H9 (cell line): ENCODE measurements at regions not wholly inside any gene's neighbourhood (a gene's known extent, or its start where the extent isn't known, plus 50 kb on each side); places are given as distances from the start of the nearest gene placed in this dataset.

ENCODE experiments used
- DNase-seq: peaks from one replicate; pipeline ENCODE4 v3.0.0-alpha.2; 2017
- H2AFZ ChIP-seq: one replicate; pipeline ENCODE4 v1.6.1; 2013; ENCODE audit warnings: mild to moderate bottlenecking, low read length, control low read depth, moderate library complexity
- H2AK5ac ChIP-seq: 2 replicates; pipeline ENCODE4 v1.6.1; 2013; ENCODE audit warnings: low read length, control low read depth, mixed read lengths; ENCODE audit not compliant: insufficient read length
- H2BK120ac ChIP-seq: one replicate; pipeline ENCODE4 v1.6.1; 2013; ENCODE audit warnings: low read depth, mild to moderate bottlenecking, low read length, control low read depth, inconsistent platforms; ENCODE audit not compliant: poor library complexity, severe bottlenecking
- H2BK12ac ChIP-seq: 2 replicates; pipeline ENCODE4 v1.6.1; 2013; ENCODE audit warnings: low read length, control low read depth, mixed read lengths, low read depth; ENCODE audit not compliant: insufficient read length
- H2BK15ac ChIP-seq: 2 replicates; pipeline ENCODE4 v1.6.1; 2013; ENCODE audit warnings: low read depth, low read length, control low read depth
- H2BK20ac ChIP-seq: one replicate; pipeline ENCODE4 v1.6.1; 2013; ENCODE audit warnings: low read depth, mild to moderate bottlenecking, low read length, control low read depth, inconsistent platforms; ENCODE audit not compliant: poor library complexity, severe bottlenecking
- H2BK5ac ChIP-seq: 2 replicates; pipeline ENCODE4 v1.6.1; 2013; ENCODE audit warnings: low read length, control low read depth, mixed read lengths; ENCODE audit not compliant: insufficient read length
- H3K14ac ChIP-seq: 2 replicates; pipeline ENCODE4 v1.6.1; 2013; ENCODE audit warnings: low read length, control low read depth; ENCODE audit not compliant: insufficient read depth
- H3K18ac ChIP-seq: 2 replicates; pipeline ENCODE4 v1.6.1; 2013; ENCODE audit warnings: low read depth, mild to moderate bottlenecking, mixed read lengths, low read length, control low read depth; ENCODE audit not compliant: insufficient read length
- H3K23ac ChIP-seq: 2 replicates; pipeline ENCODE4 v1.6.1; 2013; ENCODE audit warnings: low read length, control low read depth, mixed read lengths, low read depth; ENCODE audit not compliant: insufficient read length
- H3K23me2 ChIP-seq: 2 replicates; pipeline ENCODE4 v1.6.1; 2013; ENCODE audit warnings: low read depth, mild to moderate bottlenecking, mixed read lengths, low read length, control low read depth; ENCODE audit not compliant: insufficient read length, poor library complexity, severe bottlenecking
- H3K27ac ChIP-seq: 2 replicates; pipeline ENCODE4 v1.5.1; 2013; ENCODE audit warnings: low read length, control low read depth, mixed read lengths, low read depth; ENCODE audit not compliant: insufficient read length
- H3K27me3 ChIP-seq: 2 replicates; pipeline ENCODE4 v1.6.1; 2013; ENCODE audit warnings: low read length, control low read depth, inconsistent platforms; ENCODE audit not compliant: insufficient read depth
- H3K4ac ChIP-seq: 2 replicates; pipeline ENCODE4 v1.6.1; 2013; ENCODE audit warnings: low read depth, mild to moderate bottlenecking, control low read depth, inconsistent platforms, low read length, moderate library complexity
- H3K4me1 ChIP-seq: 2 replicates; pipeline ENCODE4 v1.6.1; 2013; ENCODE audit warnings: low read length, control low read depth, inconsistent platforms; ENCODE audit not compliant: insufficient read depth
- H3K4me2 ChIP-seq: 2 replicates; pipeline ENCODE4 v1.6.1; 2013; ENCODE audit warnings: low read length, control low read depth, mixed read lengths; ENCODE audit not compliant: insufficient read length, insufficient read depth
- H3K56ac ChIP-seq: 2 replicates; pipeline ENCODE4 v1.6.1; 2013; ENCODE audit warnings: low read depth, mild to moderate bottlenecking, mixed read lengths, low read length, control low read depth; ENCODE audit not compliant: insufficient read length
- H3K79me1 ChIP-seq: 2 replicates; pipeline ENCODE4 v1.6.1; 2013; ENCODE audit warnings: low read depth, mild to moderate bottlenecking, moderate library complexity, low read length, control low read depth, inconsistent platforms; ENCODE audit not compliant: insufficient read depth, poor library complexity, severe bottlenecking
- H3K79me2 ChIP-seq: 2 replicates; pipeline ENCODE4 v1.6.1; 2013; ENCODE audit warnings: low read length, control low read depth, inconsistent platforms; ENCODE audit not compliant: insufficient read depth
- H3K9ac ChIP-seq: 2 replicates; pipeline ENCODE4 v1.6.1; 2013; ENCODE audit warnings: low read length, control low read depth, mixed read lengths; ENCODE audit not compliant: insufficient read length; ENCODE audit errors: extremely low read depth
- H3K9me3 ChIP-seq: one replicate; pipeline ENCODE4 v1.6.1; 2013; ENCODE audit warnings: low read depth, low read length, inconsistent platforms; ENCODE audit not compliant: control insufficient read depth
- H3T11ph ChIP-seq: one replicate; pipeline ENCODE4 v1.6.1; 2013; ENCODE audit warnings: mild to moderate bottlenecking, low read length, control low read depth, inconsistent platforms
- H4K20me1 ChIP-seq: one replicate; pipeline ENCODE4 v1.6.1; 2013; ENCODE audit not compliant: control insufficient read depth, insufficient read length, insufficient read depth
- H4K5ac ChIP-seq: 2 replicates; pipeline ENCODE4 v1.6.1; 2013; ENCODE audit warnings: low read depth, mild to moderate bottlenecking, mixed read lengths, low read length, control low read depth; ENCODE audit not compliant: insufficient read length
- H4K8ac ChIP-seq: replicated peaks from 2 replicates; pipeline ENCODE4 v1.6.1; 2013; ENCODE audit warnings: low read length, control low read depth, mixed read lengths, low read depth; ENCODE audit not compliant: insufficient read length
- H4K91ac ChIP-seq: 2 replicates; pipeline ENCODE4 v1.6.1; 2013; ENCODE audit warnings: low read depth, mild to moderate bottlenecking, moderate library complexity, mixed read lengths, low read length, control low read depth; ENCODE audit not compliant: insufficient read length
- H3K27ac Mint-ChIP-seq, 3 experiments: 2 replicates in 2 of 3; 3 replicates in 1 of 3; pipeline ENCODE4 v1.8.0; 2020 to 2021; ENCODE audit warnings: mixed read lengths in 3 of 3, mild to moderate bottlenecking in 1 of 3, moderate library complexity in 1 of 3
- H3K27me3 Mint-ChIP-seq: 2 replicates; pipeline ENCODE4 v1.8.0; 2021; ENCODE audit warnings: low read depth, mild to moderate bottlenecking, moderate library complexity, mixed read lengths
- H3K36me3 Mint-ChIP-seq, 3 experiments: 2 replicates in 2 of 3; 3 replicates in 1 of 3; pipeline ENCODE4 v1.8.0; 2020 to 2021; ENCODE audit warnings: low read depth in 3 of 3, mixed read lengths in 3 of 3; ENCODE audit not compliant: insufficient read depth in 1 of 3
- H3K4me1 Mint-ChIP-seq, 2 experiments: 2 replicates each; pipeline ENCODE4 v1.8.0; 2020; ENCODE audit warnings: mixed read lengths in 2 of 2
- H3K4me3 Mint-ChIP-seq, 2 experiments: 2 replicates in 1 of 2; 3 replicates in 1 of 2; pipeline ENCODE4 v1.8.0; 2020 to 2021; ENCODE audit warnings: mild to moderate bottlenecking in 2 of 2, mixed read lengths in 2 of 2, moderate library complexity in 1 of 2
- H3K9me3 Mint-ChIP-seq, 2 experiments: 2 replicates in 1 of 2; 3 replicates in 1 of 2; pipeline ENCODE4 v1.8.0; 2020; ENCODE audit warnings: mild to moderate bottlenecking in 2 of 2, mixed read lengths in 2 of 2, moderate library complexity in 1 of 2
- WGBS: extraction: QIAGEN DNeasy Blood & Tissue Kit; methylation state at CpG from one replicate; pipeline ENCODE4 v1.1.7; 2013; ENCODE audit warnings: missing lambda C conversion rate, low lambda C conversion rate, mixed read lengths; ENCODE audit not compliant: insufficient read length; ENCODE audit errors: extremely low coverage; 5-methylcytosine and 5-hydroxymethylcytosine counted together
- TF ChIP-seq, protein P1 (sequence below): fragments of 200-600 bp; sonication (generic); conservative IDR thresholded peaks from 3 replicates; pipeline ENCODE4 v1.8.0; 2021; ENCODE audit warnings: antibody characterized with exemption, mild to moderate bottlenecking

GRCh38 chr2:83531206-83531826 lies 927.8 kb downstream of the SUCLG1 start:
- no peak overlapping the region for H3K23ac ChIP-seq
- WGBS: no CpG with 5 or more reads among the region's 5 CpGs
- no peak overlapping the region for H4K5ac ChIP-seq
- no peaks in the 10 kb centered on the region for H4K20me1 ChIP-seq
- no peak overlapping the region for H3K14ac ChIP-seq
- H3T11ph ChIP-seq: no peak overlapping the region
- no peaks in the 10 kb centered on the region; a peak in 1 of 7 replicates for H3K36me3 Mint-ChIP-seq
- no peaks in the 10 kb centered on the region for H3K23me2 ChIP-seq
- no peaks in the 10 kb centered on the region for H3K9me3 ChIP-seq
- H3K27ac Mint-ChIP-seq: no peak overlapping the region
- no peak overlapping the region for H2BK20ac ChIP-seq
- H2BK15ac ChIP-seq: no peak overlapping the region
- H3K4me1 ChIP-seq: no peaks in the 10 kb centered on the region; the same call in 1 of the 2 replicates
- H2BK12ac ChIP-seq: no peak overlapping the region
- peaks cover 2 to 17% of the 10 kb centered on the region in 2 experiments for H3K4me1 Mint-ChIP-seq
- H2AK5ac ChIP-seq: no peak overlapping the region
- no peak overlapping the region for H3K56ac ChIP-seq
- H3K27me3 Mint-ChIP-seq: no peaks in the 10 kb centered on the region
- no peak overlapping the region for H2BK120ac ChIP-seq
- H3K27me3 ChIP-seq: no peaks in the 10 kb centered on the region; the same call in 1 of the 2 replicates
- H2AFZ ChIP-seq: no peak overlapping the region
- H3K4me2 ChIP-seq: no peak overlapping the region
- H4K91ac ChIP-seq: no peak overlapping the region
- no peak overlapping the region for H4K8ac ChIP-seq
- no peak for DNase-seq
- no peak overlapping the region for H2BK5ac ChIP-seq
- no peaks in the 10 kb centered on the region for H3K79me2 ChIP-seq
- no peak overlapping the region for H3K4me3 Mint-ChIP-seq
- no peaks in the 10 kb centered on the region for H3K79me1 ChIP-seq
- H3K18ac ChIP-seq: no peak overlapping the region
- no peaks in the 10 kb centered on the region for H3K9me3 Mint-ChIP-seq
- H3K27ac ChIP-seq: no peak overlapping the region
- TF ChIP-seq, protein P1, sequence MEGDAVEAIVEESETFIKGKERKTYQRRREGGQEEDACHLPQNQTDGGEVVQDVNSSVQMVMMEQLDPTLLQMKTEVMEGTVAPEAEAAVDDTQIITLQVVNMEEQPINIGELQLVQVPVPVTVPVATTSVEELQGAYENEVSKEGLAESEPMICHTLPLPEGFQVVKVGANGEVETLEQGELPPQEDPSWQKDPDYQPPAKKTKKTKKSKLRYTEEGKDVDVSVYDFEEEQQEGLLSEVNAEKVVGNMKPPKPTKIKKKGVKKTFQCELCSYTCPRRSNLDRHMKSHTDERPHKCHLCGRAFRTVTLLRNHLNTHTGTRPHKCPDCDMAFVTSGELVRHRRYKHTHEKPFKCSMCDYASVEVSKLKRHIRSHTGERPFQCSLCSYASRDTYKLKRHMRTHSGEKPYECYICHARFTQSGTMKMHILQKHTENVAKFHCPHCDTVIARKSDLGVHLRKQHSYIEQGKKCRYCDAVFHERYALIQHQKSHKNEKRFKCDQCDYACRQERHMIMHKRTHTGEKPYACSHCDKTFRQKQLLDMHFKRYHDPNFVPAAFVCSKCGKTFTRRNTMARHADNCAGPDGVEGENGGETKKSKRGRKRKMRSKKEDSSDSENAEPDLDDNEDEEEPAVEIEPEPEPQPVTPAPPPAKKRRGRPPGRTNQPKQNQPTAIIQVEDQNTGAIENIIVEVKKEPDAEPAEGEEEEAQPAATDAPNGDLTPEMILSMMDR: no peak
- H3K9ac ChIP-seq: no peak overlapping the region
- H3K4ac ChIP-seq: no peak overlapping the region
